Testis (tissue), 2 donors: ENCODE measurements at regions not wholly inside any gene's neighbourhood (a gene's known extent, or its start where the extent isn't known, plus 50 kb on each side); places are given as distances from the start of the nearest gene placed in this dataset.
A peak's percentile ranks its signal among the peaks of the same experiment; 100 is the strongest.

ENCODE experiments used
- DNase-seq: peaks from one replicate; pipeline ENCODE4 v3.0.0-alpha.2; 2019
- H3K27ac ChIP-seq, 2 donors: fragments of 200-600 bp; sonication (generic); one replicate each; pipeline ENCODE4 v1.5.1; 2019
- H3K27me3 ChIP-seq: fragments of 200-600 bp; sonication (generic); one replicate; pipeline ENCODE4 v1.5.1; 2019
- H3K36me3 ChIP-seq: fragments of 200-600 bp; sonication (generic); one replicate; pipeline ENCODE4 v1.5.1; 2017; ENCODE audit warnings: low read depth; ENCODE audit errors: missing control alignments
- H3K4me1 ChIP-seq: fragments of 200-600 bp; sonication (generic); one replicate; pipeline ENCODE4 v1.5.1; 2019
- H3K4me3 ChIP-seq, 2 donors: fragments of 200-600 bp; sonication (generic); one replicate each; pipeline ENCODE4 v1.5.1; 2017 to 2019
- H3K9me3 ChIP-seq: fragments of 200-600 bp; sonication (generic); one replicate; pipeline ENCODE4 v1.5.1; 2017
- CTCF ChIP-seq, 3 experiments: fragments of 450-650 bp in 2 of 3; fragments of 200-600 bp in 1 of 3; sonication (generic) in 1 of 3; IDR thresholded peaks; one replicate each; pipeline ENCODE4 v1.5.1; 2016 to 2019; ENCODE audit warnings: antibody characterized with exemption in 3 of 3, mild to moderate bottlenecking in 2 of 3, moderate library complexity in 1 of 3
- POLR2A ChIP-seq: fragments of 450-650 bp; IDR thresholded peaks from one replicate; pipeline ENCODE4 v1.6.1; 2017; ENCODE audit warnings: antibody characterized with exemption, mild to moderate bottlenecking, moderate library complexity
- WGBS, 2 donors: methylation state at CpG; one replicate each; pipeline ENCODE4 v1.1.5; 2018; 5-methylcytosine and 5-hydroxymethylcytosine counted together
- intact Hi-C: fragments of 100-400 bp; cut with DNase I; formaldehyde crosslinking; loops from one replicate; pipeline ENCODE4 v1.15.1; 2023; ENCODE audit warnings: low total_unique reads

GRCh38 chr6:92779746-92780145 lies 639.6 kb downstream of the EPHA7 start:
- no peak for DNase-seq
- no peaks in the 10 kb centered on the region for H3K9me3 ChIP-seq
- no peaks in the 10 kb centered on the region for H3K27me3 ChIP-seq
- no peak overlapping the region for H3K4me3 ChIP-seq
- 16 to 42% methylated on average over 1 of the region's 1 CpG for WGBS, 2 donors
- TF ChIP-seq CTCF (IDR thresholded peaks at IDR 0.05) = no peak
- no peak for TF ChIP-seq POLR2A
- no peak overlapping the region for H3K27ac ChIP-seq
- intact Hi-C loops = no loop called here
- H3K4me1 ChIP-seq = no peaks in the 10 kb centered on the region
- H3K36me3 ChIP-seq = no peaks in the 10 kb centered on the region

- Histone ChIP-seq H3K4me3 (no peak overlapping the region), H3K27ac (no peak overlapping the region), H3K4me1 (no peaks in the 10 kb centered on the region), H3K9me3 (no peaks in the 10 kb centered on the region), H3K36me3 (no peaks in the 10 kb centered on the region), H3K27me3 (no peaks in the 10 kb centered on the region)
- intact Hi-C loops = no loop called here
- TF ChIP-seq POLR2A (no peak), CTCF (IDR thresholded peaks at IDR 0.05) (peak in 2 of 3 experiments; percentile 15 to 38)
- WGBS, 2 donors = 28 to 39% methylated on average over 1 of the region's 1 CpG
- no peak for DNase-seq
Observed at GRCh38 chr6:92777146-92777740, 642.1 kb downstream of the EPHA7 start.

GRCh38 chr6:92770540-92770939 lies 648.8 kb downstream of the EPHA7 start:
- TF ChIP-seq POLR2A (no peak), CTCF (IDR thresholded peaks at IDR 0.05) (no peak)
- no peak overlapping the region for H3K4me3 ChIP-seq
- H3K27me3 ChIP-seq = no peaks in the 10 kb centered on the region
- intact Hi-C loops = no loop called here
- no peak for DNase-seq
- no peaks in the 10 kb centered on the region for H3K9me3 ChIP-seq
- H3K4me1 ChIP-seq = no peaks in the 10 kb centered on the region
- WGBS, 2 donors = 64 to 83% methylated on average over 5 of the region's 5 CpGs
- no peak overlapping the region for H3K27ac ChIP-seq
- no peaks in the 10 kb centered on the region for H3K36me3 ChIP-seq

GRCh38 chr6:92767101-92767500 lies 652.3 kb downstream of the EPHA7 start:
- Histone ChIP-seq H3K4me1 (no peaks in the 10 kb centered on the region), H3K4me3 (no peak overlapping the region), H3K27me3 (no peaks in the 10 kb centered on the region), H3K9me3 (no peaks in the 10 kb centered on the region), H3K36me3 (no peaks in the 10 kb centered on the region), H3K27ac (no peak overlapping the region)
- WGBS, 2 donors = 91 to 97% methylated on average over 1 of the region's 1 CpG
- TF ChIP-seq CTCF (IDR thresholded peaks at IDR 0.05) (no peak), POLR2A (no peak)
- intact Hi-C loops = no loop called here
- no peak for DNase-seq

GRCh38 chr6:92763680-92764079 lies 655.7 kb downstream of the EPHA7 start:
- TF ChIP-seq POLR2A = no peak
- TF ChIP-seq CTCF (IDR thresholded peaks at IDR 0.05) = no peak

More at GRCh38 chr6:92763680-92764079, 655.7 kb downstream of the EPHA7 start:
- intact Hi-C loops = no loop called here
- no peak overlapping the region for H3K4me3 ChIP-seq
- H3K9me3 ChIP-seq = no peaks in the 10 kb centered on the region
- DNase-seq = no peak
- no peaks in the 10 kb centered on the region for H3K4me1 ChIP-seq
- H3K27me3 ChIP-seq = no peaks in the 10 kb centered on the region
- 79% methylated on average over 3 of the region's 3 CpGs for WGBS, 2 donors
- H3K36me3 ChIP-seq = no peaks in the 10 kb centered on the region
- H3K27ac ChIP-seq = no peak overlapping the region
